CD14-positive monocyte (primary cell): ENCODE measurements at regions not wholly inside any gene's neighbourhood (a gene's known extent, or its start where the extent isn't known, plus 50 kb on each side); places are given as distances from the start of the nearest gene placed in this dataset.

Experiments
- DNase-seq, 3 donors: peaks; one replicate each; pipeline ENCODE4 v3.0.0-alpha.2; 2011 to 2022
- H2AFZ ChIP-seq: 2 replicates; pipeline ENCODE4 v1.6.0; 2012; ENCODE audit warnings: mild to moderate bottlenecking, low read depth, low read length, inconsistent platforms; ENCODE audit not compliant: insufficient read depth, poor library complexity, severe bottlenecking
- H3K27ac ChIP-seq, 2 donors: 1 replicate in 1 of 2; 2 replicates in 1 of 2; pipeline ENCODE4 v1.5.1; 2012 to 2013; ENCODE audit warnings: low read length in 2 of 2, control low read depth in 1 of 2, inconsistent platforms in 1 of 2, low read depth in 1 of 2, mild to moderate bottlenecking in 1 of 2
- H3K27me3 ChIP-seq, 2 donors: one replicate each; pipeline versions ENCODE4 v1.6.0 to v1.6.1; 2011 to 2013; ENCODE audit warnings: low read length in 2 of 2; ENCODE audit not compliant: control insufficient read depth in 2 of 2, insufficient read depth in 2 of 2
- H3K36me3 ChIP-seq, 2 donors: replicated peaks in 1 of 2; 1 replicate in 1 of 2; 2 replicates in 1 of 2; pipeline versions ENCODE4 v1.5.1 to v1.6.1; 2012 to 2013; ENCODE audit warnings: low read length in 2 of 2, control low read depth in 1 of 2, inconsistent platforms in 1 of 2, mild to moderate bottlenecking in 1 of 2; ENCODE audit not compliant: insufficient read depth in 2 of 2, control insufficient read depth in 1 of 2
- H3K4me1 ChIP-seq, 2 donors: 1 replicate in 1 of 2; 2 replicates in 1 of 2; pipeline versions ENCODE4 v1.5.1 to v1.6.1; 2012 to 2013; ENCODE audit warnings: low read length in 2 of 2, control low read depth in 1 of 2, inconsistent platforms in 1 of 2, mild to moderate bottlenecking in 1 of 2, moderate library complexity in 1 of 2; ENCODE audit not compliant: insufficient read depth in 2 of 2, control insufficient read depth in 1 of 2
- H3K4me2 ChIP-seq: replicated peaks from 2 replicates; pipeline ENCODE3; 2012; ENCODE audit warnings: low read length, moderate library complexity, mild to moderate bottlenecking; ENCODE audit not compliant: poor library complexity, severe bottlenecking; ENCODE audit errors: extremely low read depth
- H3K4me3 ChIP-seq, 3 experiments: fragments of 200-600 bp in 1 of 3; sonication (generic) in 1 of 3; replicated peaks in 1 of 3; 1 replicate in 2 of 3; 2 replicates in 1 of 3; pipeline ENCODE4 v1.5.1; 2011 to 2013; ENCODE audit warnings: low read length in 3 of 3, mild to moderate bottlenecking in 3 of 3, control low read depth in 2 of 3, low read depth in 2 of 3, inconsistent platforms in 1 of 3, moderate library complexity in 1 of 3
- H3K79me2 ChIP-seq: 2 replicates; pipeline ENCODE4 v1.6.0; 2012; ENCODE audit warnings: mild to moderate bottlenecking, control low read depth, inconsistent platforms, low read length, moderate library complexity; ENCODE audit not compliant: insufficient read depth
- H3K9ac ChIP-seq: 2 replicates; pipeline ENCODE4 v1.6.0; 2017; ENCODE audit warnings: low read length, mild to moderate bottlenecking; ENCODE audit not compliant: insufficient read depth, poor library complexity, severe bottlenecking
- H3K9me3 ChIP-seq, 2 donors: replicated peaks in 1 of 2; 1 replicate in 1 of 2; 2 replicates in 1 of 2; pipeline versions ENCODE4 v1.5.1 to v1.6.1; 2012 to 2013; ENCODE audit warnings: low read length in 2 of 2, control low read depth in 1 of 2; ENCODE audit not compliant: control insufficient read depth in 1 of 2, insufficient read depth in 1 of 2
- H4K20me1 ChIP-seq: 2 replicates; pipeline ENCODE4 v1.6.0; 2012; ENCODE audit warnings: mild to moderate bottlenecking, low read length, control low read depth, moderate library complexity; ENCODE audit not compliant: insufficient read depth
- H3K27ac Mint-ChIP-seq, 7 donors: one replicate each; pipeline ENCODE4 v1.8.0; 2020; ENCODE audit warnings: mild to moderate bottlenecking in 7 of 7, mixed read lengths in 7 of 7, moderate library complexity in 6 of 7, inconsistent platforms in 2 of 7
- H3K27me3 Mint-ChIP-seq, 3 donors: one replicate each; pipeline ENCODE4 v1.8.0; 2021 to 2022; ENCODE audit warnings: low read depth in 3 of 3, mild to moderate bottlenecking in 3 of 3, mixed read lengths in 3 of 3, moderate library complexity in 3 of 3, inconsistent platforms in 1 of 3
- H3K36me3 Mint-ChIP-seq, 2 donors: one replicate each; pipeline ENCODE4 v1.8.0; 2020; ENCODE audit warnings: mixed read lengths in 2 of 2, inconsistent platforms in 1 of 2, mild to moderate bottlenecking in 1 of 2
- H3K4me1 Mint-ChIP-seq: one replicate; pipeline ENCODE4 v1.8.0; 2020; ENCODE audit warnings: mild to moderate bottlenecking, mixed read lengths
- H3K4me3 Mint-ChIP-seq, 2 donors: one replicate each; pipeline ENCODE4 v1.8.0; 2020; ENCODE audit warnings: mild to moderate bottlenecking in 2 of 2, mixed read lengths in 2 of 2, moderate library complexity in 1 of 2
- H3K9me3 Mint-ChIP-seq, 7 donors: one replicate each; pipeline ENCODE4 v1.8.0; 2020 to 2022; ENCODE audit warnings: mixed read lengths in 7 of 7, mild to moderate bottlenecking in 6 of 7, moderate library complexity in 6 of 7, inconsistent platforms in 2 of 7
- CTCF ChIP-seq: fragments of 200-600 bp; IDR thresholded peaks from one replicate; pipeline ENCODE4 v1.8.0; 2022; ENCODE audit warnings: antibody characterized with exemption, mild to moderate bottlenecking
- WGBS: methylation state at CpG from one replicate; pipeline ENCODE4 v1.1.5; 2013; ENCODE audit warnings: missing lambda C conversion rate; ENCODE audit not compliant: insufficient coverage; 5-methylcytosine and 5-hydroxymethylcytosine counted together
- intact Hi-C, 2 donors: fragments of 100-400 bp; cut with micrococcal nuclease; formaldehyde crosslinking; loops; one replicate each; pipeline versions ENCODE4 v1.15.0 to v1.15.1; 2023

GRCh38 chr6:103885446-103885845 is 974.3 kb downstream of the HACE1 start:
- no peaks in the 10 kb centered on the region for H3K4me1 Mint-ChIP-seq
- Histone ChIP-seq H3K27ac (no peak overlapping the region), H3K36me3 (no peaks in the 10 kb centered on the region), H3K27me3 (no peaks in the 10 kb centered on the region), H3K79me2 (no peaks in the 10 kb centered on the region), H2AFZ (no peak overlapping the region), H3K4me2 (no peak overlapping the region), H4K20me1 (no peaks in the 10 kb centered on the region), H3K9ac (no peak overlapping the region), H3K9me3 (peaks cover 0 to 7% of the 10 kb centered on the region in 2 donors), H3K4me1 (no peaks in the 10 kb centered on the region), H3K4me3 (no peak overlapping the region)
- H3K4me3 Mint-ChIP-seq = no peak overlapping the region
- H3K36me3 Mint-ChIP-seq = no peaks in the 10 kb centered on the region
- TF ChIP-seq CTCF = no peak
- H3K27ac Mint-ChIP-seq = no peak overlapping the region
- no peak for DNase-seq
- H3K9me3 Mint-ChIP-seq = peaks cover 0 to 5% (median 0%) of the 10 kb centered on the region in 7 donors
- H3K27me3 Mint-ChIP-seq = no peaks in the 10 kb centered on the region
- WGBS = no CpG with 5 or more reads among the region's 1 CpG
- intact Hi-C loops = no loop called here

- H3K79me2 ChIP-seq = no peaks in the 10 kb centered on the region
- Mint-ChIP-seq H3K36me3 (no peaks in the 10 kb centered on the region), H3K4me3 (no peak overlapping the region), H3K9me3 (peaks cover 0 to 9% (median 2%) of the 10 kb centered on the region in 7 donors), H3K27ac (no peak overlapping the region), H3K4me1 (no peaks in the 10 kb centered on the region), H3K27me3 (no peaks in the 10 kb centered on the region)
- H3K9me3 ChIP-seq = peaks cover 0 to 7% of the 10 kb centered on the region in 2 donors
- TF ChIP-seq CTCF = no peak
- WGBS = no CpG with 5 or more reads among the region's 3 CpGs
- H3K27ac ChIP-seq = no peak overlapping the region
- no peak overlapping the region for H3K9ac ChIP-seq
- H3K4me1 ChIP-seq = no peaks in the 10 kb centered on the region
- H3K4me2 ChIP-seq = no peak overlapping the region
- no peak overlapping the region for H2AFZ ChIP-seq
- intact Hi-C loops = no loop called here
- no peaks in the 10 kb centered on the region for H3K36me3 ChIP-seq
- no peaks in the 10 kb centered on the region for H4K20me1 ChIP-seq
- no peak for DNase-seq
- no peaks in the 10 kb centered on the region for H3K27me3 ChIP-seq
- no peak overlapping the region for H3K4me3 ChIP-seq
Measured at GRCh38 chr6:103879800-103880199, 979.9 kb downstream of the HACE1 start.
